GM13976 (cell line): ENCODE measurements at regions not wholly inside any gene's neighbourhood (a gene's known extent, or its start where the extent isn't known, plus 50 kb on each side); places are given as distances from the start of the nearest gene placed in this dataset.

ENCODE experiments used
- DNase-seq: peaks from one replicate; pipeline ENCODE4 v3.0.0; 2012; ENCODE audit warnings: low spot score
- CTCF ChIP-seq: IDR thresholded peaks from 2 replicates; pipeline ENCODE4 v1.5.1; 2012; ENCODE audit warnings: borderline replicate concordance, mild to moderate bottlenecking; ENCODE audit not compliant: insufficient read depth; ENCODE audit errors: extremely low read depth, missing control alignments, control extremely low read depth
- in situ Hi-C: fragments of 300-500 bp; cut with MboI; formaldehyde crosslinking; loops from one replicate; pipeline ENCODE4 v1.12.0; 2022; ENCODE audit warnings: low sequenced_read_pairs, mixed read lengths, inconsistent platforms; ENCODE audit not compliant: unreplicated experiment

DNA sequence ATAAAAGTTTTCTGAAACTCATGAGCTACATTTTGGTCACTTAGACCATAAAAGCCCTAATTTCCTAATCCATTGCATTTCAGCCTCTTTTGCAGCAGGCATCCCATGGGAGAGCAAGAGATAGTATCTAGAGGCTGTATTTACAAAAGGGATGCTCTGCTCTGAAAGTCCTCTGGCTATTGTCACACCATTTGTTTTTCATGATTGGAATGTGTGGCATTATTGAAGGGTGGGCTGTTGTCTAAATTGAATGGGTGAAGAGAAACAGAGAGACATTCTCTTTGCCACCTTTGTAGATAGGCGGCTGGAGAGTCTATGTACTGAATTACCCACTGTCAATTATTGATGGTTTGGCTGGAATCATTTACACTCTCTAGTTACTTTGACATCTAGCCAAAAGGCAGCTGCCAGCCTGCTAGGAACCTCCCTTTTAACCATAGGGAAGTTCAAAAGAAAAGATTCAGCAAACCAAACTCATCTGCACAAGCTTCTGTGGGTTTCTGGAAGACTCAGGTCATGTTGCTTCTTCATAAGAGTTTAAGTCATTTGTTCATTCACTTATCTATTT, 89.8 kb upstream of the RARB start:
- no peak for DNase-seq
- TF ChIP-seq CTCF, result no peak
- in situ Hi-C loops, result no loop called here

DNA sequence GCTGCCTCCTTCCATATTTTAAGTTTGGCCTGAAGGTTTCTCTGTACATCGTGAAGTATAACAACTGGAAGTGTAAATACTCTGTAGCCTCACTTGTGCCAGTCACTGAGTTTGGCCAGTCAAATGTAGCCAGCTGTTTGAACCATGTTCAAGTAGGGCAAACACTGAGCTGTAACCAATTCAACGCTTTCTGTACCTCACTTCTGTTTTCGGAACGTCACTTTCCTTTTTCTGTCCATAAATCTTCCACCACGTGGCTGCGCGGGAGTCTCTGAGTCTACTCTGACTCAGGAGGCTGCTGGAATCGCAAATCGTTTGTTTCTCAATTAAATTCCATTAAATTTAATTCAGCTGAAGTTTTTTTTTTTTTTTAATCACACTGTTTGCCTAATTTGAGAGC, 88.8 kb upstream of the RARB start:
- in situ Hi-C loops, result no loop called here
- DNase-seq, result no peak
- no peak for TF ChIP-seq CTCF

- TF ChIP-seq CTCF, result no peak
- in situ Hi-C loops, result no loop called here
- DNase-seq, result no peak
These were observed 83.4 kb upstream of the RARB start for GRCh38 chr3:25344670-25345069.

DNA sequence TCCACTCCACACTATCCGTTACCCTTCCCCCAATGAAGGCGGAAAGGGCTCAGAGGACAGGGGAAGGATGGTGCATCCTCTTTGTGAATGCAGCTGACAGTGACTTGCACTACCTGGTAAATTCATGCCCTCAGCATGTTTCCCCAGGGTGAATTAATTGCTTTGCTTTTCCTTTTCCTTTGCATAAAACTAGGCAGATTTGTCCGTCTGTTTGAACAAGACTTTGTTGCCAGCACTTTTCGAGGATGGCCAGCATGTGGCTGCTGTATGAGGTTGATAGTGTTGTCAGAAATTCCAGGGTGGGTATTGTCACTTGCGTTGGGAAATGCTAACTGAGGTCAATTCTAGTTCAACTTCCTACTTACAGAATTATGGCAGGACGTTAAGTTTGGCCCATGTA, 79.0 kb upstream of the RARB start:
- no peak for DNase-seq
- in situ Hi-C loops, result no loop called here
- TF ChIP-seq CTCF, result no peak

GRCh38 chr3:25349828-25350724, 78.0 kb upstream of the RARB start:
- TF ChIP-seq CTCF, result no peak
- in situ Hi-C loops, result no loop called here
- no peak for DNase-seq

DNA sequence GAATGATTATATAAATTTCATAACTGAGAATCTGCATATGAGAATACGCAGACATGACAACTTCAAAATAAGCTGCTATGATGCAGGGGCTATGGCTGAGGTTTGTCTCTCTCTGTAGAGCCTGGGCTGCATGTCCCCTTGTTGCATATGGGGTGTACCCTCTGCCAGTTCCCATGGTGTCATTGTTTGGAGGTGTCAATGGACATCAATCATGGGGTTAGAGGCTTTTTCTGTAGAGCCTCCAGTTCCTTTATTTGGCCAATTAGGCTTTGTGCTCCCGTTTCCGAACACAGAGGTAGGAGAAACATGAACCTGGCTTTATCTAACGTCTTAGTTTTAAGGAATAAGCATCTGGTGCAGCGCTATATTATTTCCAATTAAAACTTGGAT, 77.3 kb upstream of the RARB start:
- no peak for TF ChIP-seq CTCF
- DNase-seq, result no peak
- in situ Hi-C loops, result no loop called here
